Osteoblast (primary cell): ENCODE measurements at regions not wholly inside any gene's neighbourhood (a gene's known extent, or its start where the extent isn't known, plus 50 kb on each side); places are given as distances from the start of the nearest gene placed in this dataset.

Experiments
- DNase-seq: peaks from one replicate; pipeline ENCODE4 v3.0.0; 2011; ENCODE audit warnings: low spot score, mixed read lengths; ENCODE audit not compliant: insufficient read length; ENCODE audit errors: missing footprints
- H2AFZ ChIP-seq: 2 replicates; pipeline ENCODE4 v1.6.0; 2011; ENCODE audit warnings: mild to moderate bottlenecking, low read length
- H3K27ac ChIP-seq: 2 replicates; pipeline ENCODE4 v1.5.1; 2011; ENCODE audit warnings: mild to moderate bottlenecking, low read depth, low read length, moderate library complexity
- H3K27me3 ChIP-seq: 2 replicates; pipeline ENCODE4 v1.6.0; 2012; ENCODE audit warnings: mild to moderate bottlenecking, control low read depth, inconsistent platforms, low read length, moderate library complexity; ENCODE audit not compliant: insufficient read depth
- H3K36me3 ChIP-seq: 2 replicates; pipeline ENCODE4 v1.5.1; 2011; ENCODE audit warnings: mild to moderate bottlenecking, low read length, control low read depth, moderate library complexity; ENCODE audit not compliant: insufficient read depth
- H3K4me1 ChIP-seq: 2 replicates; pipeline ENCODE4 v1.5.1; 2011; ENCODE audit warnings: mild to moderate bottlenecking, low read length, control low read depth, moderate library complexity; ENCODE audit not compliant: insufficient read depth
- H3K4me2 ChIP-seq: 2 replicates; pipeline ENCODE4 v1.6.0; 2011; ENCODE audit warnings: mild to moderate bottlenecking, low read length; ENCODE audit not compliant: insufficient read depth
- H3K4me3 ChIP-seq: fragments of 200-600 bp; sonication (generic); 3 replicates; pipeline ENCODE4 v1.5.1; 2012; ENCODE audit warnings: mild to moderate bottlenecking, low read length, inconsistent platforms; ENCODE audit not compliant: insufficient read depth
- H3K79me2 ChIP-seq: 2 replicates; pipeline ENCODE4 v1.6.0; 2012; ENCODE audit warnings: mild to moderate bottlenecking, low read length, control low read depth, inconsistent platforms; ENCODE audit not compliant: insufficient read depth
- H3K9me3 ChIP-seq: 2 replicates; pipeline ENCODE4 v1.5.1; 2011; ENCODE audit warnings: low read depth, low read length, control low read depth
- H4K20me1 ChIP-seq: 2 replicates; pipeline ENCODE4 v1.6.0; 2012; ENCODE audit warnings: mild to moderate bottlenecking, low read length, control low read depth; ENCODE audit not compliant: insufficient read depth
- CTCF ChIP-seq: IDR thresholded peaks from 2 replicates; pipeline ENCODE4 v1.5.1; 2011; ENCODE audit warnings: mild to moderate bottlenecking, low read depth, low read length, moderate library complexity; ENCODE audit errors: extremely low read depth

GRCh38 chr10:129096065-129096984, 370.7 kb upstream of the MGMT start:
- no peak for TF ChIP-seq CTCF
- no peak overlapping the region for H3K4me3 ChIP-seq
- H3K36me3 ChIP-seq = no peaks in the 10 kb centered on the region
- DNase-seq = no peak
- no peaks in the 10 kb centered on the region for H4K20me1 ChIP-seq
- H3K4me1 ChIP-seq = peaks cover 16% of the 10 kb centered on the region
- peak overlapping the region; percentile 28 for H3K27ac ChIP-seq
- peaks cover 3% of the 10 kb centered on the region for H3K27me3 ChIP-seq
- no peak overlapping the region for H2AFZ ChIP-seq
- no peaks in the 10 kb centered on the region for H3K79me2 ChIP-seq
- no peaks in the 10 kb centered on the region for H3K9me3 ChIP-seq
- peak overlapping the region; percentile 48 for H3K4me2 ChIP-seq

GRCh38 chr10:129097776-129098330, 369.2 kb upstream of the MGMT start:
- DNase-seq = no peak
- H3K9me3 ChIP-seq = no peaks in the 10 kb centered on the region

GRCh38 chr10:129098517-129098916, 368.5 kb upstream of the MGMT start:
- no peak for DNase-seq
- Histone ChIP-seq H3K4me2 (no peak overlapping the region), H2AFZ (no peak overlapping the region), H4K20me1 (no peaks in the 10 kb centered on the region), H3K36me3 (no peaks in the 10 kb centered on the region), H3K9me3 (no peaks in the 10 kb centered on the region), H3K27me3 (peaks cover 3% of the 10 kb centered on the region), H3K79me2 (no peaks in the 10 kb centered on the region), H3K4me1 (peaks cover 20% of the 10 kb centered on the region), H3K27ac (no peak overlapping the region), H3K4me3 (no peak overlapping the region)
- no peak for TF ChIP-seq CTCF

More at GRCh38 chr10:129097776-129098330, 369.2 kb upstream of the MGMT start:
- Histone ChIP-seq H3K27me3 (peaks cover 3% of the 10 kb centered on the region), H3K36me3 (no peaks in the 10 kb centered on the region), H3K27ac (no peak overlapping the region), H3K79me2 (no peaks in the 10 kb centered on the region), H3K4me3 (no peak overlapping the region), H4K20me1 (no peaks in the 10 kb centered on the region), H2AFZ (no peak overlapping the region), H3K4me2 (peak overlapping the region; percentile 48), H3K4me1 (peaks cover 16% of the 10 kb centered on the region)
- no peak for TF ChIP-seq CTCF

- no peak for DNase-seq
- no peaks in the 10 kb centered on the region for H3K79me2 ChIP-seq
- no peak overlapping the region for H3K4me2 ChIP-seq
- H3K36me3 ChIP-seq = no peaks in the 10 kb centered on the region
- no peaks in the 10 kb centered on the region for H4K20me1 ChIP-seq
- no peak overlapping the region for H2AFZ ChIP-seq
- H3K9me3 ChIP-seq = no peaks in the 10 kb centered on the region
- peaks cover 28% of the 10 kb centered on the region for H3K4me1 ChIP-seq
- H3K27me3 ChIP-seq = peaks cover 3% of the 10 kb centered on the region
- H3K27ac ChIP-seq = no peak overlapping the region
- no peak for TF ChIP-seq CTCF
- no peak overlapping the region for H3K4me3 ChIP-seq
Measured at GRCh38 chr10:129099486-129099885, 367.6 kb upstream of the MGMT start.
